GM23248 (cell line): ENCODE measurements at regions not wholly inside any gene's neighbourhood (a gene's known extent, or its start where the extent isn't known, plus 50 kb on each side); places are given as distances from the start of the nearest gene placed in this dataset.

ENCODE experiments used
- DNase-seq: peaks from one replicate; pipeline ENCODE4 v3.0.0-alpha.2; 2015
- H2AFZ ChIP-seq: fragments of 200-600 bp; sonication (generic); 2 replicates; pipeline ENCODE4 v1.6.1; 2016; ENCODE audit warnings: antibody characterized with exemption
- H3F3A ChIP-seq: fragments of 200-600 bp; sonication (generic); 2 replicates; pipeline ENCODE4 v1.6.1; 2016; ENCODE audit warnings: mild to moderate bottlenecking, antibody characterized with exemption, mixed run types; ENCODE audit not compliant: insufficient read depth
- H3K27ac ChIP-seq: fragments of 200-600 bp; sonication (generic); 2 replicates; pipeline ENCODE4 v1.5.1; 2016; ENCODE audit warnings: mild to moderate bottlenecking
- H3K27me3 ChIP-seq: fragments of 200-600 bp; sonication (generic); replicated peaks from 2 replicates; pipeline ENCODE4 v1.6.1; 2016; ENCODE audit warnings: mild to moderate bottlenecking; ENCODE audit not compliant: insufficient read depth
- H3K36me3 ChIP-seq: fragments of 200-600 bp; sonication (generic); 2 replicates; pipeline ENCODE4 v1.6.1; 2016; ENCODE audit warnings: low read depth, mild to moderate bottlenecking
- H3K4me1 ChIP-seq: fragments of 200-600 bp; sonication (generic); 2 replicates; pipeline ENCODE4 v1.6.1; 2016; ENCODE audit warnings: mild to moderate bottlenecking; ENCODE audit not compliant: insufficient read depth
- H3K4me2 ChIP-seq: fragments of 200-600 bp; sonication (generic); one replicate; pipeline ENCODE4 v1.6.1; 2016; ENCODE audit warnings: mild to moderate bottlenecking; ENCODE audit not compliant: unreplicated experiment
- H3K4me3 ChIP-seq: fragments of 200-600 bp; sonication (generic); 2 replicates; pipeline ENCODE4 v1.5.1; 2016; ENCODE audit warnings: mild to moderate bottlenecking
- H3K79me2 ChIP-seq: fragments of 200-600 bp; sonication (generic); 2 replicates; pipeline ENCODE4 v1.6.1; 2016; ENCODE audit warnings: mild to moderate bottlenecking; ENCODE audit not compliant: insufficient read depth
- H3K9ac ChIP-seq: fragments of 200-600 bp; sonication (generic); 2 replicates; pipeline ENCODE4 v1.6.1; 2016; ENCODE audit warnings: mild to moderate bottlenecking
- H3K9me2 ChIP-seq: fragments of 200-600 bp; sonication (generic); 2 replicates; pipeline ENCODE4 v1.6.1; 2016; ENCODE audit warnings: mixed run types, mild to moderate bottlenecking, moderate library complexity; ENCODE audit not compliant: insufficient read depth
- H3K9me3 ChIP-seq: fragments of 200-600 bp; sonication (generic); one replicate; pipeline ENCODE4 v1.6.1; 2017; ENCODE audit warnings: low read depth
- H4K20me1 ChIP-seq: fragments of 200-600 bp; sonication (generic); 2 replicates; pipeline ENCODE4 v1.6.0; 2016; ENCODE audit not compliant: insufficient read depth
- EZH2 ChIP-seq: fragments of 200-600 bp; sonication (generic); IDR thresholded peaks from 2 replicates; pipeline ENCODE4 v1.6.1; 2018; ENCODE audit warnings: antibody characterized with exemption, mild to moderate bottlenecking; ENCODE audit not compliant: insufficient read depth, poor library complexity, severe bottlenecking
- EZH2phosphoT487 ChIP-seq: fragments of 200-600 bp; sonication (generic); IDR thresholded peaks from 2 replicates; pipeline ENCODE4 v1.6.1; 2018; ENCODE audit warnings: antibody characterized with exemption, moderate library complexity, mild to moderate bottlenecking, low read depth; ENCODE audit not compliant: insufficient read depth
- WGBS, 2 experiments: methylation state at CpG; one replicate each; pipeline ENCODE4 v1.1.6; 2015 to 2017; ENCODE audit warnings: low lambda C conversion rate in 2 of 2, low coverage in 1 of 2; ENCODE audit errors: missing lambda C conversion rate in 2 of 2; 5-methylcytosine and 5-hydroxymethylcytosine counted together
- in situ Hi-C: fragments of 300-500 bp; cut with MboI; formaldehyde crosslinking; loops from 2 replicates; pipeline ENCODE4 v1.15.0; 2020

- Histone ChIP-seq H3F3A (no peaks in the 10 kb centered on the region), H3K4me2 (no peak overlapping the region), H3K27ac (no peak overlapping the region), H2AFZ (no peak overlapping the region), H3K9ac (no peak overlapping the region), H3K4me1 (no peaks in the 10 kb centered on the region), H3K79me2 (no peaks in the 10 kb centered on the region), H3K36me3 (no peaks in the 10 kb centered on the region), H4K20me1 (no peaks in the 10 kb centered on the region), H3K4me3 (no peak overlapping the region), H3K9me3 (no peaks in the 10 kb centered on the region), H3K9me2 (no peaks in the 10 kb centered on the region), H3K27me3 (no peaks in the 10 kb centered on the region)
- in situ Hi-C loops: no loop called here
- TF ChIP-seq EZH2phosphoT487: no peak
- TF ChIP-seq EZH2: no peak
- DNase-seq: no peak
- WGBS, 2 experiments: 85 to 96% methylated on average over 2 of the region's 2 CpGs
These were observed 300.4 kb downstream of the CENPW start for GRCh38 chr6:126640356-126640755.

GRCh38 chr6:126640921-126641320 lies 301.0 kb downstream of the CENPW start:
- H4K20me1 ChIP-seq: no peaks in the 10 kb centered on the region
- no peak for TF ChIP-seq EZH2phosphoT487
- TF ChIP-seq EZH2: no peak

DNA sequence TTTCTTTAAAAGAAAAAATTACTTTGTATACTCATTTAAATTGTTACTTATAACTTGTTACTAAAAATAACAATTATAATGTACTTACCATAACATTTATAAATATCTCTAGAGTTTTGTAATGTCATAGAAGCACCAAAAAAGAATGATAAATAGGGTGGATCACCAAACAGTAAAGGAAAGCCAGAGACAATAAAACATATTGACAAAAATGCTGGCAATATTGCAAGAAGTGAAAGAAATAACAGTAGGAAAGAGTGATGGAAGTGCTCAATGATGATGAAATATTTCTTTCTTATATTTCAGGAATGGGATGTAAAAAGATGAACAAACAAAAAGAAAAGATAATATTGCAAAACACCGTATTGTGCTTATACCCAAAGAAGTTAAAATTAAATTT lies 301.7 kb downstream of the CENPW start:
- Histone ChIP-seq H3K9me2 (no peaks in the 10 kb centered on the region), H3K4me2 (no peak overlapping the region), H3K4me1 (no peaks in the 10 kb centered on the region), H3K27ac (no peak overlapping the region), H3F3A (no peaks in the 10 kb centered on the region), H3K9ac (no peak overlapping the region), H3K79me2 (no peaks in the 10 kb centered on the region), H3K4me3 (no peak overlapping the region), H3K27me3 (no peaks in the 10 kb centered on the region), H3K9me3 (no peaks in the 10 kb centered on the region), H4K20me1 (no peaks in the 10 kb centered on the region), H2AFZ (no peak overlapping the region), H3K36me3 (no peaks in the 10 kb centered on the region)
- in situ Hi-C loops: no loop called here
- TF ChIP-seq EZH2phosphoT487 (no peak), EZH2 (no peak)
- DNase-seq: no peak
- WGBS, 2 experiments: 73% methylated on average over 1 of the region's 1 CpG

More at GRCh38 chr6:126640921-126641320, 301.0 kb downstream of the CENPW start:
- no peaks in the 10 kb centered on the region for H3K27me3 ChIP-seq
- H3K9ac ChIP-seq: no peak overlapping the region
- in situ Hi-C loops: no loop called here
- H3K4me2 ChIP-seq: no peak overlapping the region
- H3K79me2 ChIP-seq: no peaks in the 10 kb centered on the region
- no peaks in the 10 kb centered on the region for H3F3A ChIP-seq
- no peak for DNase-seq
- H3K4me3 ChIP-seq: no peak overlapping the region
- H3K36me3 ChIP-seq: no peaks in the 10 kb centered on the region
- H2AFZ ChIP-seq: no peak overlapping the region
- no peak overlapping the region for H3K27ac ChIP-seq
- H3K9me3 ChIP-seq: no peaks in the 10 kb centered on the region
- H3K9me2 ChIP-seq: no peaks in the 10 kb centered on the region
- no peaks in the 10 kb centered on the region for H3K4me1 ChIP-seq

- DNase-seq: no peak
- WGBS, 2 experiments: 94 to 99% methylated on average over 13 to 33 of the region's 33 CpGs
These were observed 303.4 kb downstream of the CENPW start for GRCh38 chr6:126643352-126643751.

DNA sequence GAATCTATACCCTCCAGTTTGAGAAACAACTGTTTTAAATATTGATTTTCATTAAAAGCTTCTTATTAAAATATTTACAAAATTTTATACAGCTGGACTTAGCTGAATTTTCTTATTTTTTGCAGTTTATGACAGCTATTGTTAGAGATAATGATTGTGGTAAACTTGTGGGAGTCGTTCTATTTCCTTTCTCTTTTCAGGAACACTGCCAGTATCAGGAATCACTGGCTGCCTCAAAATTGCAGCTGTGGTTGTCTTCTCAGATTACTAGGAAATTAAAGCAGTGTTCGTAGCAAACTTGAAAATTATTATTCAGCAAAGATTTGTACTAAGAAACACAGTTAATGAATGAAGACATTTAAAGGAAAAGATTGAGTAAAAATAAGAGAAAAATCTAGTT lies 311.0 kb downstream of the CENPW start:
- Histone ChIP-seq H2AFZ (no peak overlapping the region), H3K27me3 (no peaks in the 10 kb centered on the region), H3K9ac (no peak overlapping the region), H3K4me2 (peak overlapping the region; percentile 50), H3K4me3 (no peak overlapping the region), H3K27ac (no peak overlapping the region), H3K9me3 (no peaks in the 10 kb centered on the region), H3F3A (no peaks in the 10 kb centered on the region), H3K9me2 (no peaks in the 10 kb centered on the region), H3K79me2 (no peaks in the 10 kb centered on the region), H3K36me3 (no peaks in the 10 kb centered on the region), H3K4me1 (peaks cover 7% of the 10 kb centered on the region), H4K20me1 (no peaks in the 10 kb centered on the region)
- TF ChIP-seq EZH2 (no peak), EZH2phosphoT487 (no peak)
- DNase-seq: peak; percentile 44
- WGBS, 2 experiments: 14 to 24% methylated on average over 2 of the region's 2 CpGs
- in situ Hi-C loops: loop anchor here (25.0 kb wide), 1 partner anchor 614 kb away; no protein-coding TSS in a partner anchor

More at GRCh38 chr6:126643352-126643751, 303.4 kb downstream of the CENPW start:
- no peaks in the 10 kb centered on the region for H3K9me3 ChIP-seq
- no peaks in the 10 kb centered on the region for H3F3A ChIP-seq
- H3K79me2 ChIP-seq: no peaks in the 10 kb centered on the region
- no peak overlapping the region for H3K9ac ChIP-seq
- no peaks in the 10 kb centered on the region for H3K36me3 ChIP-seq
- in situ Hi-C loops: no loop called here
- H4K20me1 ChIP-seq: no peaks in the 10 kb centered on the region
- H3K4me2 ChIP-seq: no peak overlapping the region
- H3K27ac ChIP-seq: no peak overlapping the region
- no peak overlapping the region for H2AFZ ChIP-seq
- no peaks in the 10 kb centered on the region for H3K27me3 ChIP-seq
- no peaks in the 10 kb centered on the region for H3K4me1 ChIP-seq
- H3K4me3 ChIP-seq: no peak overlapping the region
- TF ChIP-seq EZH2 (no peak), EZH2phosphoT487 (no peak)
- H3K9me2 ChIP-seq: no peaks in the 10 kb centered on the region
